GM18519 (cell line): ENCODE measurements at regions not wholly inside any gene's neighbourhood (a gene's known extent, or its start where the extent isn't known, plus 50 kb on each side); places are given as distances from the start of the nearest gene placed in this dataset.
"Not testable (repeated sequence)": the region's sequence is repeated elsewhere in the genome, so short reads cannot be mapped to it uniquely, and the experiment has no call there.

ENCODE experiments used
- ATAC-seq: cut with Tn5 transposase; IDR thresholded peaks from one replicate; pipeline ENCODE4 v1.9.1; 2021; ENCODE audit warnings: mild to moderate bottlenecking, moderate library complexity; ENCODE audit not compliant: unreplicated experiment, low FRiP score

GRCh38 chr5:72693546-72694205, 122.8 kb upstream of the TNPO1 start:
- no peak for ATAC-seq

GRCh38 chr5:72692651-72693442, 123.6 kb upstream of the TNPO1 start:
- ATAC-seq: no peak

GRCh38 chr5:72692231-72692637, 124.2 kb upstream of the TNPO1 start:
- no peak for ATAC-seq

- ATAC-seq: no peak
Measured at GRCh38 chr5:72691751-72692150, 124.7 kb upstream of the TNPO1 start.

- no peak for ATAC-seq
Measured at GRCh38 chr5:72688916-72689315, 127.5 kb upstream of the TNPO1 start.

- no peak for ATAC-seq
Measured at GRCh38 chr5:72687288-72687687, 129.2 kb upstream of the TNPO1 start.

GRCh38 chr5:72682561-72682960, 133.9 kb upstream of the TNPO1 start:
- ATAC-seq: no peak

GRCh38 chr5:72681781-72682180, 134.7 kb upstream of the TNPO1 start:
- no peak for ATAC-seq

GRCh38 chr5:72677447-72677846, 139.0 kb upstream of the TNPO1 start:
- no peak for ATAC-seq

- ATAC-seq: not testable (repeated sequence)
Measured at GRCh38 chr5:72676831-72677230, 139.6 kb upstream of the TNPO1 start.

- ATAC-seq: no peak
Measured at GRCh38 chr5:72673623-72674022, 142.8 kb upstream of the TNPO1 start.

- no peak for ATAC-seq
Measured at GRCh38 chr5:72673180-72673579, 143.3 kb upstream of the TNPO1 start.

- ATAC-seq: no peak
Measured at GRCh38 chr5:72667708-72668107, 148.8 kb upstream of the TNPO1 start.

GRCh38 chr5:72662936-72663335, 153.5 kb upstream of the TNPO1 start:
- no peak for ATAC-seq

GRCh38 chr5:72662305-72662704, 154.2 kb upstream of the TNPO1 start:
- no peak for ATAC-seq

GRCh38 chr5:72661405-72661804, 154.2 kb upstream of the ZNF366 start:
- no peak for ATAC-seq

- no peak for ATAC-seq
Measured at GRCh38 chr5:72659726-72660125, 152.5 kb upstream of the ZNF366 start.

GRCh38 chr5:72658761-72659540, 151.7 kb upstream of the ZNF366 start:
- ATAC-seq: no peak

GRCh38 chr5:72658161-72658560, 151.0 kb upstream of the ZNF366 start:
- no peak for ATAC-seq

GRCh38 chr5:72656756-72657513, 149.7 kb upstream of the ZNF366 start:
- no peak for ATAC-seq

GRCh38 chr5:72656331-72656730, 149.1 kb upstream of the ZNF366 start:
- ATAC-seq: no peak
